Panc1 (cell line): ENCODE measurements at regions not wholly inside any gene's neighbourhood (a gene's known extent, or its start where the extent isn't known, plus 50 kb on each side); places are given as distances from the start of the nearest gene placed in this dataset.

Source experiments
- POLR2AphosphoS5 ChIP-seq: IDR thresholded peaks from 2 replicates; pipeline ENCODE4 v1.6.1; 2012; ENCODE audit warnings: mild to moderate bottlenecking, low read depth, low read length, moderate library complexity
- TCF7L2 ChIP-seq: IDR thresholded peaks from 2 replicates; pipeline ENCODE4 v1.6.1; 2011; ENCODE audit warnings: mild to moderate bottlenecking, low read depth, low read length, inconsistent platforms
- TF ChIP-seq, protein P1 (sequence below): fragments of 450-650 bp; IDR thresholded peaks from 2 replicates; pipeline ENCODE4 v1.5.1; 2017; ENCODE audit warnings: mild to moderate bottlenecking
- TF ChIP-seq, protein P2 (sequence below), 2 experiments: IDR thresholded peaks; 2 replicates each; pipeline ENCODE4 v1.6.1; 2011 to 2012; ENCODE audit warnings: low read depth in 2 of 2, control low read depth in 1 of 2, low read length in 1 of 2, mild to moderate bottlenecking in 1 of 2, moderate library complexity in 1 of 2; ENCODE audit not compliant: insufficient read depth in 1 of 2

DNA sequence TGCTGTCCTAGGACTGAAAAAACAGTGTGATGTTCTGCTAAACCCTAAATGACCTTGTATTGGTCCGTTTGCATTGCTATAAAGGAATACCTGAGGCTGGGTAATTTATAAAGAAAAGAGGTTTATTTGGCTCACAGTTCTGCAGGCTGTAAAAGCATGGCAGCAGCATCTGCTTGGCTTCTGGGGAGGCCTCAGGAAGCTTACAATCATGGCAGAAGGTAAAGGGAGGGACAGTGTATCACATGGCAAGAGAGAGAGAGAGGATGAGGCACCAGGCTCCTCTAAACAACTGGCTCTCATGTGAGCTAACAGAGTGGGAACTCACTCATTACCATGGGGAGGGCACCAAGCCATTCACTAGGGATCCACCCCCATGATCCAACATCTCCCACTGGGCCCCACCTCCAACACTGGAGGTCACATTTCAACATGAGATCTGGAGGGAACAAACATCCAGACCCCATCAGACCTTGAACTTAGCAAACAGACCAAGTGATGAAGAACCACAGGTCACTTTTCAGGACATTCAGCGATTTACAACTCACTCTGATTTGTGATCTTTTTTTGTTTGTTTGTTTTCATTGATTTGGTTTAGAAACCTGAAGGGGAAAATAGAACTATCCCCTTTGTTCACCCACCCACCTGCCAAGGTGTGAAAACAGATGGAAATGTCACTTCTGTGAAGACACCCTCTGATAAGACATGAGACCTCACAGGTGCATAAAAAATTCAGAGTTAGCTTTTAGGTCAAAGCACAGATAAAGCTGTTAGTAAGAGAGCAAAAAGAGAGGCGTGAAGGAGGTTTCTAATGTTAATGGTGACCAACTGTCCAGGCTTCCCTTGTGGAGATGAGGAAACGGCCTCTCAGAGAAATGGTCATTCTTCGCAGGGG is 104.2 kb upstream of the RALGPS2 start:
- TF ChIP-seq POLR2AphosphoS5: no peak
- TF ChIP-seq, protein P1, sequence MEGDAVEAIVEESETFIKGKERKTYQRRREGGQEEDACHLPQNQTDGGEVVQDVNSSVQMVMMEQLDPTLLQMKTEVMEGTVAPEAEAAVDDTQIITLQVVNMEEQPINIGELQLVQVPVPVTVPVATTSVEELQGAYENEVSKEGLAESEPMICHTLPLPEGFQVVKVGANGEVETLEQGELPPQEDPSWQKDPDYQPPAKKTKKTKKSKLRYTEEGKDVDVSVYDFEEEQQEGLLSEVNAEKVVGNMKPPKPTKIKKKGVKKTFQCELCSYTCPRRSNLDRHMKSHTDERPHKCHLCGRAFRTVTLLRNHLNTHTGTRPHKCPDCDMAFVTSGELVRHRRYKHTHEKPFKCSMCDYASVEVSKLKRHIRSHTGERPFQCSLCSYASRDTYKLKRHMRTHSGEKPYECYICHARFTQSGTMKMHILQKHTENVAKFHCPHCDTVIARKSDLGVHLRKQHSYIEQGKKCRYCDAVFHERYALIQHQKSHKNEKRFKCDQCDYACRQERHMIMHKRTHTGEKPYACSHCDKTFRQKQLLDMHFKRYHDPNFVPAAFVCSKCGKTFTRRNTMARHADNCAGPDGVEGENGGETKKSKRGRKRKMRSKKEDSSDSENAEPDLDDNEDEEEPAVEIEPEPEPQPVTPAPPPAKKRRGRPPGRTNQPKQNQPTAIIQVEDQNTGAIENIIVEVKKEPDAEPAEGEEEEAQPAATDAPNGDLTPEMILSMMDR: no peak
- no peak for TF ChIP-seq TCF7L2
- TF ChIP-seq, protein P2, sequence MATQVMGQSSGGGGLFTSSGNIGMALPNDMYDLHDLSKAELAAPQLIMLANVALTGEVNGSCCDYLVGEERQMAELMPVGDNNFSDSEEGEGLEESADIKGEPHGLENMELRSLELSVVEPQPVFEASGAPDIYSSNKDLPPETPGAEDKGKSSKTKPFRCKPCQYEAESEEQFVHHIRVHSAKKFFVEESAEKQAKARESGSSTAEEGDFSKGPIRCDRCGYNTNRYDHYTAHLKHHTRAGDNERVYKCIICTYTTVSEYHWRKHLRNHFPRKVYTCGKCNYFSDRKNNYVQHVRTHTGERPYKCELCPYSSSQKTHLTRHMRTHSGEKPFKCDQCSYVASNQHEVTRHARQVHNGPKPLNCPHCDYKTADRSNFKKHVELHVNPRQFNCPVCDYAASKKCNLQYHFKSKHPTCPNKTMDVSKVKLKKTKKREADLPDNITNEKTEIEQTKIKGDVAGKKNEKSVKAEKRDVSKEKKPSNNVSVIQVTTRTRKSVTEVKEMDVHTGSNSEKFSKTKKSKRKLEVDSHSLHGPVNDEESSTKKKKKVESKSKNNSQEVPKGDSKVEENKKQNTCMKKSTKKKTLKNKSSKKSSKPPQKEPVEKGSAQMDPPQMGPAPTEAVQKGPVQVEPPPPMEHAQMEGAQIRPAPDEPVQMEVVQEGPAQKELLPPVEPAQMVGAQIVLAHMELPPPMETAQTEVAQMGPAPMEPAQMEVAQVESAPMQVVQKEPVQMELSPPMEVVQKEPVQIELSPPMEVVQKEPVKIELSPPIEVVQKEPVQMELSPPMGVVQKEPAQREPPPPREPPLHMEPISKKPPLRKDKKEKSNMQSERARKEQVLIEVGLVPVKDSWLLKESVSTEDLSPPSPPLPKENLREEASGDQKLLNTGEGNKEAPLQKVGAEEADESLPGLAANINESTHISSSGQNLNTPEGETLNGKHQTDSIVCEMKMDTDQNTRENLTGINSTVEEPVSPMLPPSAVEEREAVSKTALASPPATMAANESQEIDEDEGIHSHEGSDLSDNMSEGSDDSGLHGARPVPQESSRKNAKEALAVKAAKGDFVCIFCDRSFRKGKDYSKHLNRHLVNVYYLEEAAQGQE (IDR thresholded peaks at IDR 0.05; ENCODE audit: insufficient read depth in 1 of 2, low read depth in 2 of 2, low read length in 1 of 2): no peak
